Body of pancreas (tissue), 4 donors: ENCODE measurements at regions not wholly inside any gene's neighbourhood (a gene's known extent, or its start where the extent isn't known, plus 50 kb on each side); places are given as distances from the start of the nearest gene placed in this dataset.

Source experiments
- ATAC-seq: fragments of 150-250 bp; one replicate; pipeline ENCODE4 v1.9.1; 2016
- DNase-seq, 4 donors: peaks; one replicate each; pipeline ENCODE4 v3.0.0-alpha.2; 2019
- H3K27ac ChIP-seq, 4 donors: fragments of 200-600 bp; sonication (generic); 1 replicate in 3 of 4; 2 replicates in 1 of 4; pipeline versions ENCODE4 v1.5.1 to v1.6.1; 2016 to 2019; ENCODE audit warnings: mild to moderate bottlenecking in 1 of 4, mixed read lengths in 1 of 4, moderate library complexity in 1 of 4
- H3K27me3 ChIP-seq, 2 donors: fragments of 200-600 bp; sonication (generic); one replicate each; pipeline ENCODE4 v1.6.0; 2016; ENCODE audit warnings: mild to moderate bottlenecking in 1 of 2
- H3K36me3 ChIP-seq, 2 donors: fragments of 200-600 bp; sonication (generic); replicated peaks in 1 of 2; 2 replicates each; pipeline ENCODE4 v1.5.1; 2016; ENCODE audit warnings: low read depth in 2 of 2; ENCODE audit not compliant: insufficient read depth in 1 of 2
- H3K4me1 ChIP-seq: fragments of 200-600 bp; sonication (generic); one replicate; pipeline ENCODE4 v1.6.0; 2016
- H3K4me3 ChIP-seq, 2 donors: fragments of 200-600 bp; sonication (generic); 1 replicate in 1 of 2; 2 replicates in 1 of 2; pipeline ENCODE4 v1.5.1; 2016 to 2019
- H3K9me3 ChIP-seq, 3 donors: fragments of 200-600 bp; sonication (generic); 1 replicate in 2 of 3; 2 replicates in 1 of 3; pipeline ENCODE4 v1.5.1; 2016
- POLR2A ChIP-seq, 3 donors: fragments of 450-650 bp; IDR thresholded peaks; one replicate each; pipeline ENCODE4 v1.6.1; 2016; ENCODE audit warnings: antibody characterized with exemption in 3 of 3, mild to moderate bottlenecking in 2 of 3
- WGBS, 2 donors: methylation state at CpG; one replicate each; pipeline ENCODE4 v1.1.5; 2017; 5-methylcytosine and 5-hydroxymethylcytosine counted together
- intact Hi-C: fragments of 100-400 bp; cut with DNase I; formaldehyde crosslinking; loops from one replicate; pipeline ENCODE4 v1.15.1; 2023
- TF ChIP-seq, protein P1 (sequence below), 7 experiments: fragments of 450-650 bp in 4 of 7; fragments of 200-600 bp in 3 of 7; sonication (generic) in 3 of 7; IDR thresholded peaks; one replicate each; pipeline ENCODE4 v1.5.1; 2016 to 2019; ENCODE audit warnings: antibody characterized with exemption in 7 of 7

GRCh38 chr22:48753752-48754517, 1073.7 kb downstream of the BRD1 start:
- no peak overlapping the region for H3K27ac ChIP-seq

DNA sequence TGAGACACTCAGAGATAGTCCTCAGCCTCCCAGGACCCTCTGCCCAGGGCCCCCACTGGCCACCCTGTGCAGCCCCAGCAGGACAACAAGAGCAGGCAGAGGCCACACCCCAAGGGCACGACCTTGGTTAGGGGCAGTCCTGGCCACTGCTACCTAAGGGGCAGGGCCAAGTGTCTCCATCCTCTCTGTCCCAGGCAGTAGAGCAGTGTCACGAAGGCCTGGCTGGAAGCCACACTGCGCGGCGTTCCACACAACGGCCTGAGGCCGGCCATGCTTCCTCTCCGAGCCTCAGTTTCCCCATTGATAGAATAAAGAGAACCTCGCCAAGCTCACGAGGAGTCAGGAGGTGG, 1074.3 kb downstream of the BRD1 start:
- no peaks in the 10 kb centered on the region for H3K36me3 ChIP-seq
- 86% methylated on average over 10 of the region's 10 CpGs; no CpG with 5 or more reads in 1 of the 2 donors for WGBS, 2 donors
- no peak for TF ChIP-seq POLR2A (IDR thresholded peaks at IDR 0.05)
- TF ChIP-seq, protein P1, sequence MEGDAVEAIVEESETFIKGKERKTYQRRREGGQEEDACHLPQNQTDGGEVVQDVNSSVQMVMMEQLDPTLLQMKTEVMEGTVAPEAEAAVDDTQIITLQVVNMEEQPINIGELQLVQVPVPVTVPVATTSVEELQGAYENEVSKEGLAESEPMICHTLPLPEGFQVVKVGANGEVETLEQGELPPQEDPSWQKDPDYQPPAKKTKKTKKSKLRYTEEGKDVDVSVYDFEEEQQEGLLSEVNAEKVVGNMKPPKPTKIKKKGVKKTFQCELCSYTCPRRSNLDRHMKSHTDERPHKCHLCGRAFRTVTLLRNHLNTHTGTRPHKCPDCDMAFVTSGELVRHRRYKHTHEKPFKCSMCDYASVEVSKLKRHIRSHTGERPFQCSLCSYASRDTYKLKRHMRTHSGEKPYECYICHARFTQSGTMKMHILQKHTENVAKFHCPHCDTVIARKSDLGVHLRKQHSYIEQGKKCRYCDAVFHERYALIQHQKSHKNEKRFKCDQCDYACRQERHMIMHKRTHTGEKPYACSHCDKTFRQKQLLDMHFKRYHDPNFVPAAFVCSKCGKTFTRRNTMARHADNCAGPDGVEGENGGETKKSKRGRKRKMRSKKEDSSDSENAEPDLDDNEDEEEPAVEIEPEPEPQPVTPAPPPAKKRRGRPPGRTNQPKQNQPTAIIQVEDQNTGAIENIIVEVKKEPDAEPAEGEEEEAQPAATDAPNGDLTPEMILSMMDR (IDR thresholded peaks at IDR 0.05) = no peak
- no peaks in the 10 kb centered on the region for H3K9me3 ChIP-seq
- intact Hi-C loops = loop anchor here (5.0 kb wide), 1 partner anchor 49 kb away; no protein-coding TSS in a partner anchor
- no peak overlapping the region for H3K27ac ChIP-seq
- H3K4me3 ChIP-seq = no peak overlapping the region
- DNase-seq = no peak
- ATAC-seq = no peak
- no peaks in the 10 kb centered on the region for H3K4me1 ChIP-seq
- no peaks in the 10 kb centered on the region for H3K27me3 ChIP-seq

More at GRCh38 chr22:48753752-48754517, 1073.7 kb downstream of the BRD1 start:
- Histone ChIP-seq H3K27me3 (no peaks in the 10 kb centered on the region), H3K36me3 (no peaks in the 10 kb centered on the region), H3K9me3 (no peaks in the 10 kb centered on the region), H3K4me1 (no peaks in the 10 kb centered on the region), H3K4me3 (no peak overlapping the region)
- 70 to 73% methylated on average over 18 to 23 of the region's 25 CpGs for WGBS, 2 donors
- no peak for TF ChIP-seq POLR2A (IDR thresholded peaks at IDR 0.05)
- TF ChIP-seq, protein P1 (IDR thresholded peaks at IDR 0.05) = peak in 1 of 7 experiments; percentile 22
- intact Hi-C loops = loop anchor here (5.0 kb wide), 1 partner anchor 48 kb away; no protein-coding TSS in a partner anchor
- no peak for ATAC-seq
- no peak for DNase-seq

- Histone ChIP-seq H3K4me1 (no peaks in the 10 kb centered on the region), H3K4me3 (no peak overlapping the region), H3K27me3 (no peaks in the 10 kb centered on the region), H3K36me3 (no peaks in the 10 kb centered on the region), H3K9me3 (no peaks in the 10 kb centered on the region), H3K27ac (no peak overlapping the region)
- TF ChIP-seq POLR2A (IDR thresholded peaks at IDR 0.05) = no peak
- TF ChIP-seq, protein P1 (IDR thresholded peaks at IDR 0.05) = no peak
- 58 to 61% methylated on average over 6 to 22 of the region's 22 CpGs for WGBS, 2 donors
- ATAC-seq (no peak), DNase-seq (no peak)
- intact Hi-C loops = loop anchor here (5.0 kb wide), 1 partner anchor 50 kb away; no protein-coding TSS in a partner anchor
Observed at GRCh38 chr22:48752451-48753380, 1075.0 kb downstream of the BRD1 start.

- WGBS, 2 donors = 75 to 84% methylated on average over 16 to 26 of the region's 26 CpGs
- DNase-seq = no peak
- Histone ChIP-seq H3K4me3 (no peak overlapping the region), H3K27me3 (no peaks in the 10 kb centered on the region), H3K36me3 (no peaks in the 10 kb centered on the region), H3K27ac (no peak overlapping the region), H3K4me1 (no peaks in the 10 kb centered on the region), H3K9me3 (no peaks in the 10 kb centered on the region)
- TF ChIP-seq, protein P1 (IDR thresholded peaks at IDR 0.05) = no peak
- no peak for TF ChIP-seq POLR2A (IDR thresholded peaks at IDR 0.05)
- no peak for ATAC-seq
- intact Hi-C loops = loop anchor here (5.0 kb wide), 1 partner anchor 51 kb away; no protein-coding TSS in a partner anchor
Observed at GRCh38 chr22:48751539-48752437, 1075.9 kb downstream of the BRD1 start.
